Endodermal cell (in vitro differentiated cells): ENCODE measurements at regions not wholly inside any gene's neighbourhood (a gene's known extent, or its start where the extent isn't known, plus 50 kb on each side); places are given as distances from the start of the nearest gene placed in this dataset.

Source experiments
- DNase-seq: peaks from one replicate; pipeline ENCODE4 v3.0.0-alpha.2; 2017
- H3K27ac ChIP-seq: 2 replicates; pipeline ENCODE4 v1.5.1; 2013; ENCODE audit warnings: mild to moderate bottlenecking, low read depth, low read length, moderate library complexity
- H3K27me3 ChIP-seq: 2 replicates; pipeline ENCODE4 v1.6.1; 2013; ENCODE audit warnings: mild to moderate bottlenecking, low read length, moderate library complexity; ENCODE audit not compliant: insufficient read depth, control insufficient read depth, poor library complexity, severe bottlenecking
- H3K36me3 ChIP-seq: 2 replicates; pipeline ENCODE4 v1.7.0; 2013; ENCODE audit warnings: mild to moderate bottlenecking, low read length, moderate library complexity; ENCODE audit not compliant: control insufficient read depth, insufficient read depth
- H3K4me1 ChIP-seq: one replicate; pipeline ENCODE4 v1.7.0; 2013; ENCODE audit warnings: low read length; ENCODE audit not compliant: control insufficient read depth, insufficient read depth
- H3K4me3 ChIP-seq: 2 replicates; pipeline ENCODE4 v1.5.1; 2013; ENCODE audit warnings: mild to moderate bottlenecking, low read length, moderate library complexity
- H3K9ac ChIP-seq: 2 replicates; pipeline ENCODE4 v1.6.1; 2013; ENCODE audit warnings: mild to moderate bottlenecking, low read length, moderate library complexity; ENCODE audit not compliant: poor library complexity, severe bottlenecking; ENCODE audit errors: extremely low read depth
- H3K9me3 ChIP-seq: 2 replicates; pipeline ENCODE4 v1.6.1; 2013; ENCODE audit warnings: mild to moderate bottlenecking, low read length, moderate library complexity; ENCODE audit not compliant: control insufficient read depth
- H3K27ac Mint-ChIP-seq: 2 replicates; pipeline ENCODE4 v1.8.0; 2020; ENCODE audit warnings: mixed read lengths
- H3K27me3 Mint-ChIP-seq: 2 replicates; pipeline ENCODE4 v1.8.0; 2021; ENCODE audit warnings: mild to moderate bottlenecking, mixed read lengths; ENCODE audit not compliant: insufficient read depth
- H3K36me3 Mint-ChIP-seq: 2 replicates; pipeline ENCODE4 v1.8.0; 2020; ENCODE audit warnings: low read depth, mixed read lengths
- H3K4me1 Mint-ChIP-seq: 2 replicates; pipeline ENCODE4 v1.8.0; 2020; ENCODE audit warnings: mixed read lengths
- H3K4me3 Mint-ChIP-seq: 2 replicates; pipeline ENCODE4 v1.8.0; 2020; ENCODE audit warnings: mild to moderate bottlenecking, moderate library complexity, mixed read lengths
- H3K9me3 Mint-ChIP-seq: 2 replicates; pipeline ENCODE4 v1.8.0; 2020; ENCODE audit warnings: mild to moderate bottlenecking, mixed read lengths
- CTCF ChIP-seq: fragments of 200-600 bp; sonication (generic); conservative IDR thresholded peaks from 2 replicates; pipeline ENCODE4 v1.5.0; 2021; ENCODE audit warnings: antibody characterized with exemption, mild to moderate bottlenecking
- WGBS, 2 experiments: methylation state at CpG; one replicate each; pipeline versions ENCODE4 v1.1.5 to v1.1.7; 2013; ENCODE audit warnings: missing lambda C conversion rate in 2 of 2, mixed read lengths in 1 of 2; ENCODE audit not compliant: insufficient coverage in 1 of 2, insufficient read length in 1 of 2; 5-methylcytosine and 5-hydroxymethylcytosine counted together

GRCh38 chr7:13099154-13099795, 411.8 kb downstream of the ARL4A start:
- no peak for TF ChIP-seq CTCF
- Mint-ChIP-seq H3K4me1 (no peaks in the 10 kb centered on the region), H3K36me3 (no peaks in the 10 kb centered on the region), H3K4me3 (no peak overlapping the region), H3K9me3 (peaks cover 3% of the 10 kb centered on the region), H3K27me3 (no peaks in the 10 kb centered on the region), H3K27ac (no peak overlapping the region)
- H3K4me1 ChIP-seq = no peaks in the 10 kb centered on the region
- no peaks in the 10 kb centered on the region for H3K36me3 ChIP-seq
- H3K4me3 ChIP-seq = no peak overlapping the region
- H3K27ac ChIP-seq = no peak overlapping the region
- WGBS, 2 experiments = 81 to 90% methylated on average over 4 to 5 of the region's 5 CpGs
- no peaks in the 10 kb centered on the region for H3K27me3 ChIP-seq
- H3K9ac ChIP-seq = no peak overlapping the region
- peaks cover 6% of the 10 kb centered on the region for H3K9me3 ChIP-seq
- no peak for DNase-seq

- no peak overlapping the region for H3K4me3 ChIP-seq
Measured at GRCh38 chr7:13104128-13104527, 416.7 kb downstream of the ARL4A start.

GRCh38 chr7:13105209-13105608, 417.8 kb downstream of the ARL4A start:
- H3K27me3 ChIP-seq = no peaks in the 10 kb centered on the region
- H3K36me3 Mint-ChIP-seq = no peaks in the 10 kb centered on the region
- H3K9me3 Mint-ChIP-seq = peaks cover 3% of the 10 kb centered on the region

More at GRCh38 chr7:13104128-13104527, 416.7 kb downstream of the ARL4A start:
- Mint-ChIP-seq H3K36me3 (no peaks in the 10 kb centered on the region), H3K4me3 (no peak overlapping the region), H3K9me3 (peaks cover 3% of the 10 kb centered on the region), H3K4me1 (no peaks in the 10 kb centered on the region), H3K27ac (no peak overlapping the region), H3K27me3 (no peaks in the 10 kb centered on the region)
- DNase-seq = no peak
- Histone ChIP-seq H3K9me3 (peaks cover 13% of the 10 kb centered on the region), H3K4me1 (no peaks in the 10 kb centered on the region), H3K9ac (no peak overlapping the region), H3K27me3 (no peaks in the 10 kb centered on the region), H3K27ac (no peak overlapping the region), H3K36me3 (no peaks in the 10 kb centered on the region)
- WGBS, 2 experiments = 86 to 96% methylated on average over 1 of the region's 1 CpG
- TF ChIP-seq CTCF = no peak

More at GRCh38 chr7:13105209-13105608, 417.8 kb downstream of the ARL4A start:
- Mint-ChIP-seq H3K4me3 (no peak overlapping the region), H3K27ac (no peak overlapping the region), H3K27me3 (no peaks in the 10 kb centered on the region), H3K4me1 (no peaks in the 10 kb centered on the region)
- Histone ChIP-seq H3K27ac (no peak overlapping the region), H3K9ac (no peak overlapping the region), H3K4me1 (no peaks in the 10 kb centered on the region), H3K4me3 (no peak overlapping the region), H3K9me3 (peaks cover 13% of the 10 kb centered on the region), H3K36me3 (no peaks in the 10 kb centered on the region)
- TF ChIP-seq CTCF = no peak
- DNase-seq = no peak
